NT2/D1 (cell line): ENCODE measurements at regions not wholly inside any gene's neighbourhood (a gene's known extent, or its start where the extent isn't known, plus 50 kb on each side); places are given as distances from the start of the nearest gene placed in this dataset.

Experiments
- DNase-seq: peaks from one replicate; pipeline ENCODE4 v3.0.0-alpha.2; 2011; ENCODE audit warnings: low read depth, low spot score
- H3K27me3 ChIP-seq: 2 replicates; pipeline ENCODE4 v1.6.0; 2011; ENCODE audit warnings: mild to moderate bottlenecking; ENCODE audit not compliant: insufficient read length, insufficient read depth
- H3K36me3 ChIP-seq: 2 replicates; pipeline ENCODE4 v1.6.1; 2011; ENCODE audit warnings: mild to moderate bottlenecking, low read length, mixed read lengths; ENCODE audit not compliant: insufficient read depth, insufficient read length
- H3K4me1 ChIP-seq: 2 replicates; pipeline ENCODE4 v1.5.1; 2011; ENCODE audit not compliant: insufficient read depth, insufficient read length
- H3K4me3 ChIP-seq: 2 replicates; pipeline ENCODE4 v1.5.1; 2011; ENCODE audit warnings: low read depth; ENCODE audit not compliant: insufficient read length
- H3K9ac ChIP-seq: 2 replicates; pipeline ENCODE4 v1.6.0; 2011; ENCODE audit warnings: low read depth; ENCODE audit not compliant: insufficient read length
- H3K9me3 ChIP-seq: 2 replicates; pipeline ENCODE4 v1.5.1; 2011; ENCODE audit warnings: mild to moderate bottlenecking, low read length; ENCODE audit not compliant: insufficient read depth
- SUZ12 ChIP-seq: IDR thresholded peaks from 2 replicates; pipeline ENCODE4 v1.6.1; 2011; ENCODE audit not compliant: insufficient read length, insufficient read depth; ENCODE audit errors: extremely low read depth
- YY1 ChIP-seq: IDR thresholded peaks from 2 replicates; pipeline ENCODE4 v1.6.1; 2011; ENCODE audit not compliant: insufficient read length, insufficient read depth
- ZNF274 ChIP-seq: IDR thresholded peaks from 2 replicates; pipeline ENCODE4 v1.6.1; 2011; ENCODE audit warnings: mild to moderate bottlenecking, low read depth, low read length

- Histone ChIP-seq H3K9me3 (no peaks in the 10 kb centered on the region), H3K27me3 (no peaks in the 10 kb centered on the region), H3K36me3 (no peaks in the 10 kb centered on the region), H3K9ac (no peak overlapping the region), H3K4me1 (peaks cover 5% of the 10 kb centered on the region), H3K4me3 (no peak overlapping the region)
- DNase-seq, result no peak
- TF ChIP-seq SUZ12 (no peak), YY1 (no peak), ZNF274 (no peak)
Measured at GRCh38 chr2:15728245-15728938, 136.7 kb downstream of the DDX1 start.

GRCh38 chr2:15729001-15729400 lies 137.3 kb downstream of the DDX1 start:
- Histone ChIP-seq H3K4me1 (peaks cover 5% of the 10 kb centered on the region), H3K9me3 (no peaks in the 10 kb centered on the region), H3K36me3 (no peaks in the 10 kb centered on the region), H3K4me3 (no peak overlapping the region), H3K9ac (no peak overlapping the region), H3K27me3 (no peaks in the 10 kb centered on the region)
- DNase-seq, result no peak
- TF ChIP-seq YY1 (no peak), SUZ12 (no peak), ZNF274 (no peak)

DNA sequence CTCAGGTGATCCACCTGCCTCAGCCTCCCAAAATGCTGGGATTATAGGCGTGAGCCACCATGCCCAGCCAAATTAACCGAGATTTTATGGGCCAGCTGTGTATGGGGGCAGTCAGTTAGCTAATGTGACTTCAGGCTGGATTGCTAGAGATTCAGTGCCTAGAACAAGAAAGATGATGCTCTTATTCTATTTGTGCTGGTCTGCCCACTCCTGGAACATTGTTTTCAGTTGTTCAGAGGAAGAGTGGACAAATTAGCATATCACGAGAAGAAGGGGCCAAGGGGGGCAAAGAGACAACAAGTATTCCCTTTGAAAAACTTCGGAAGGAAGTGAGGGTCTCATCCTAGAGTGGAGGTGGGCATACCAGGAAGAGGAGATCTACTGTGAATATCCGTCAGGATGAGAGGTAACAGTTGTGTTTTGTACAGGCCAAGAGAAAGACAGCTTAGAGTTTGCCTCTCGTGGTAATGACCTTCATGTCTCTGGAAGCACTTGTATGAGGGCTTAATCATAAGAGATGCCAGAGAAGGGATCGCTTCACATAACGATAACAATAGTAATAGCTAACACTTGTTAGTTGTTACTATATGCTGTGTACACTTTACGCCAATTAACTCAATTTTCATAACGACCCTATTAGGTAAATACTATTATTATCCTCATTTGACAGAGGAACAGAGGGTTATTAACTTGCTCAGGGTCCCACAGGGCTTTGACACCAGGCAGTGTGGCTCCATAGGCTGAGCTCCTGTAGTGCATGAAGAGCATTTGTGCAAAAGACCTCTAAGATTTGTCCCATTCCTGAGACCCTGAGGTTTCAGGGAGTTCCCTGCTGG lies 138.3 kb downstream of the DDX1 start:
- no peak overlapping the region for H3K4me3 ChIP-seq
- TF ChIP-seq SUZ12, result no peak
- no peaks in the 10 kb centered on the region for H3K36me3 ChIP-seq
- no peaks in the 10 kb centered on the region for H3K9me3 ChIP-seq
- H3K27me3 ChIP-seq, result no peaks in the 10 kb centered on the region
- DNase-seq, result no peak
- peaks cover 5% of the 10 kb centered on the region for H3K4me1 ChIP-seq
- no peak overlapping the region for H3K9ac ChIP-seq

GRCh38 chr2:15730545-15731212 lies 139.0 kb downstream of the DDX1 start:
- peaks cover 5% of the 10 kb centered on the region for H3K4me1 ChIP-seq
- no peaks in the 10 kb centered on the region for H3K27me3 ChIP-seq
- DNase-seq, result no peak
- H3K4me3 ChIP-seq, result no peak overlapping the region
- H3K9ac ChIP-seq, result no peak overlapping the region
- TF ChIP-seq SUZ12 (no peak), YY1 (no peak), ZNF274 (no peak)
- H3K9me3 ChIP-seq, result no peaks in the 10 kb centered on the region
- H3K36me3 ChIP-seq, result no peaks in the 10 kb centered on the region

- H3K9ac ChIP-seq, result no peak overlapping the region
- no peaks in the 10 kb centered on the region for H3K27me3 ChIP-seq
- H3K36me3 ChIP-seq, result no peaks in the 10 kb centered on the region
- peaks cover 5% of the 10 kb centered on the region for H3K4me1 ChIP-seq
- DNase-seq, result no peak
- H3K9me3 ChIP-seq, result no peaks in the 10 kb centered on the region
- no peak overlapping the region for H3K4me3 ChIP-seq
- no peak for TF ChIP-seq SUZ12
- no peak for TF ChIP-seq ZNF274
- TF ChIP-seq YY1, result no peak
Measured at GRCh38 chr2:15731213-15731888, 139.7 kb downstream of the DDX1 start.

DNA sequence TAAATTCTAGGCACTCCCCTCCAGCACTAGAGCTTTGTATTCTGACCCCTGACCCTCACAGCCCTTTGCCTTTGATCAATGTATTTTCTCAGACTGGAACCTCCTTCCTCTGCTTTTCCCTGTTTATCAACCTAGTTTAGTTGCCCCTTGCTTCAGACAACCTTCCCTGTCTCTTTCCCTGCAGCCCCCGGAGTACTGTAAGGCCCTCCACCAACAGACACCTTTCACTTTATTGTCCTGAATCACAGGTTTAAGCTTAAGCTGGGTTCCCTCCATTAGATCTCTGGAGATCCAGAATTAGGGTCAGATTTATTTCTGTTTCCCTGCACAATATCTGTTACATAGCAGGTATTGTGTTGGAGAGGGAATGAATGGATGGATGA lies 140.2 kb downstream of the DDX1 start:
- H3K9me3 ChIP-seq, result no peaks in the 10 kb centered on the region
- no peaks in the 10 kb centered on the region for H3K36me3 ChIP-seq
- no peak for DNase-seq
- H3K27me3 ChIP-seq, result no peaks in the 10 kb centered on the region
- no peak overlapping the region for H3K9ac ChIP-seq
- TF ChIP-seq SUZ12 (no peak), ZNF274 (no peak), YY1 (no peak)
- peaks cover 5% of the 10 kb centered on the region for H3K4me1 ChIP-seq
- no peak overlapping the region for H3K4me3 ChIP-seq
